A549 (cell line): ENCODE measurements at regions not wholly inside any gene's neighbourhood (a gene's known extent, or its start where the extent isn't known, plus 50 kb on each side); places are given as distances from the start of the nearest gene placed in this dataset.

ENCODE experiments used
- ATAC-seq, 2 experiments: fragments of 200-7000 bp in 1 of 2; fragments of >200 bp in 1 of 2; cut with Nextera tagmentation in 1 of 2; cut with Tn5 transposase in 1 of 2; 3 replicates each; pipeline versions ENCODE4 v1.8.0 to v1.9.1; 2018 to 2020; ENCODE audit warnings: mild to moderate bottlenecking in 1 of 2, moderate library complexity in 1 of 2
- CTCF ChIA-PET: fragments of 300-600 bp; sonication (Branson Sonifier 250); formaldehyde crosslinking; extraction: SDS; loops from one replicate; lab custom pipeline; 2021; ENCODE audit warnings: antibody characterized with exemption, inconsistent platforms; lab: Yijun Ruan, JAX
- POLR2A ChIA-PET: fragments of 350-600 bp; formaldehyde crosslinking; extraction: SDS; loops from one replicate; lab custom pipeline; 2021; ENCODE audit warnings: antibody characterized with exemption, inconsistent platforms; lab: Yijun Ruan, JAX
- DNase-seq, 2 experiments: peaks; one replicate each; pipeline versions ENCODE4 v3.0.0 to v3.0.0-alpha.2; 2011 to 2016; ENCODE audit warnings: low read depth in 1 of 2, low spot score in 1 of 2
- FAIRE-seq: peaks from 2 replicates; lab custom pipeline; 2011; peaks lifted over from hg19 to GRCh38; lab: Jason Lieb, UNC
- H3K27ac ChIP-seq, 2 experiments: fragments of >200 bp; sonication (Bioruptor Twin); formaldehyde crosslinking; 3 replicates each; pipeline ENCODE4 v1.5.1; 2016 to 2017
- H3K4me1 ChIP-seq: fragments of >200 bp; sonication (Bioruptor Twin); formaldehyde crosslinking; 3 replicates; pipeline ENCODE4 v1.6.1; 2016
- H3K4me2 ChIP-seq: fragments of >200 bp; sonication (Bioruptor Twin); formaldehyde crosslinking; 3 replicates; pipeline ENCODE4 v1.6.1; 2016
- H3K4me3 ChIP-seq: fragments of >200 bp; sonication (Bioruptor Twin); formaldehyde crosslinking; 3 replicates; pipeline ENCODE4 v1.5.1; 2016
- H3K9me3 ChIP-seq: fragments of >200 bp; sonication (Bioruptor Twin); formaldehyde crosslinking; 3 replicates; pipeline ENCODE4 v1.6.1; 2016
- CBX2 ChIP-seq: fragments of 200-600 bp; sonication (generic); IDR thresholded peaks from 2 replicates; pipeline ENCODE4 v1.6.1; 2016; ENCODE audit warnings: low read depth, mild to moderate bottlenecking, borderline replicate concordance
- EHMT2 ChIP-seq: fragments of 200-600 bp; sonication (generic); IDR thresholded peaks from 2 replicates; pipeline ENCODE4 v1.6.1; 2016; ENCODE audit warnings: antibody characterized with exemption, low read depth, mild to moderate bottlenecking, moderate library complexity
- ESRRA ChIP-seq: fragments of 150-350 bp; IDR thresholded peaks from 2 replicates; pipeline ENCODE4 v1.6.1; 2014; ENCODE audit warnings: mild to moderate bottlenecking, low read length, borderline replicate concordance
- FOSB ChIP-seq: fragments of 250-450 bp; sonication (Bioruptor Pico); IDR thresholded peaks from 2 replicates; pipeline ENCODE4 v1.5.0; 2020; ENCODE audit warnings: mild to moderate bottlenecking, moderate library complexity
- FOSL2 ChIP-seq, 2 experiments: fragments of 450-650 bp in 1 of 2; fragments of >200 bp in 1 of 2; sonication (Bioruptor Twin) in 1 of 2; formaldehyde crosslinking; IDR thresholded peaks; 2 replicates each; pipeline versions ENCODE4 v1.5.0 to v1.6.1; 2016 to 2020; ENCODE audit warnings: mild to moderate bottlenecking in 1 of 2, moderate library complexity in 1 of 2
- HOXB13 ChIP-seq: fragments of 250-450 bp; sonication (Bioruptor Pico); IDR thresholded peaks from 2 replicates; pipeline ENCODE4 v1.5.0; 2020; ENCODE audit warnings: low read depth, mild to moderate bottlenecking, moderate library complexity
- JUN ChIP-seq, 2 experiments: fragments of >200 bp; sonication (Bioruptor Twin); formaldehyde crosslinking; IDR thresholded peaks; 2 replicates in 1 of 2; 3 replicates in 1 of 2; pipeline ENCODE4 v1.6.1; 2016 to 2017
- JUNB ChIP-seq: fragments of >200 bp; sonication (Bioruptor Twin); formaldehyde crosslinking; IDR thresholded peaks from 2 replicates; pipeline ENCODE4 v1.6.1; 2016
- MAFK ChIP-seq: fragments of 450-650 bp; IDR thresholded peaks from 2 replicates; pipeline ENCODE4 v1.6.1; 2014; ENCODE audit not compliant: partially characterized antibody
- NFE2L2 ChIP-seq: fragments of 150-350 bp; conservative IDR thresholded peaks from 2 replicates; pipeline ENCODE4 v1.6.1; 2014; ENCODE audit warnings: low read length
- PHF8 ChIP-seq: fragments of 200-600 bp; sonication (generic); IDR thresholded peaks from 2 replicates; pipeline ENCODE4 v1.6.1; 2016; ENCODE audit warnings: low read depth, mild to moderate bottlenecking, antibody characterized with exemption, moderate library complexity, borderline replicate concordance
- POLR2AphosphoS2 ChIP-seq: conservative IDR thresholded peaks from 2 replicates; pipeline ENCODE4 v1.6.1; 2012; ENCODE audit warnings: low read length, improper control_type of control experiment, inconsistent platforms
- RCOR1 ChIP-seq: fragments of 150-350 bp; IDR thresholded peaks from 2 replicates; pipeline ENCODE4 v1.6.1; 2014; ENCODE audit warnings: antibody characterized with exemption, low read length, low read depth
- RFX5 ChIP-seq: fragments of 450-650 bp; IDR thresholded peaks from 2 replicates; pipeline ENCODE4 v1.7.1; 2014; ENCODE audit warnings: antibody characterized with exemption, mild to moderate bottlenecking, moderate library complexity
- SMC3 ChIP-seq: fragments of >200 bp; sonication (Bioruptor Twin); formaldehyde crosslinking; IDR thresholded peaks from 3 replicates; pipeline ENCODE4 v1.6.1; 2018; ENCODE audit warnings: inconsistent platforms
- SREBF2 ChIP-seq: fragments of 450-650 bp; IDR thresholded peaks from 2 replicates; pipeline ENCODE4 v1.6.1; 2014; ENCODE audit warnings: mild to moderate bottlenecking, moderate library complexity
- TFCP2L1 ChIP-seq: fragments of 250-450 bp; sonication (Bioruptor Pico); IDR thresholded peaks from 2 replicates; pipeline ENCODE4 v1.5.0; 2021; ENCODE audit warnings: mild to moderate bottlenecking
- TP53 ChIP-seq: fragments of 250-450 bp; sonication (Bioruptor Pico); IDR thresholded peaks from 2 replicates; pipeline ENCODE4 v1.5.0; 2021; ENCODE audit warnings: mild to moderate bottlenecking, moderate library complexity
- ZC3H11A ChIP-seq: fragments of 450-650 bp; IDR thresholded peaks from 2 replicates; pipeline ENCODE4 v1.6.1; 2014; ENCODE audit warnings: antibody characterized with exemption, mild to moderate bottlenecking
- ZFP36 ChIP-seq: fragments of 450-650 bp; IDR thresholded peaks from 2 replicates; pipeline ENCODE4 v1.6.1; 2014; ENCODE audit warnings: borderline replicate concordance; ENCODE audit not compliant: partially characterized antibody
- WGBS: methylation state at CpG from one replicate; pipeline ENCODE4 v1.1.6; 2017; ENCODE audit errors: missing lambda C conversion rate; 5-methylcytosine and 5-hydroxymethylcytosine counted together
- TF ChIP-seq, protein P1 (sequence below): fragments of 250-450 bp; sonication (Bioruptor Pico); IDR thresholded peaks from 2 replicates; pipeline ENCODE4 v1.5.0; 2020; ENCODE audit warnings: low read depth, mild to moderate bottlenecking, moderate library complexity
- TF ChIP-seq, protein P2 (sequence below): fragments of 250-450 bp; sonication (Bioruptor Pico); IDR thresholded peaks from 2 replicates; pipeline ENCODE4 v1.5.0; 2021; ENCODE audit warnings: mild to moderate bottlenecking, moderate library complexity, borderline replicate concordance
- TF ChIP-seq, protein P3 (sequence below): IDR thresholded peaks from 2 replicates; pipeline ENCODE4 v1.6.1; 2012; ENCODE audit warnings: low read depth, borderline replicate concordance
- TF ChIP-seq, protein P4 (sequence below): fragments of >200 bp; sonication (Bioruptor Twin); formaldehyde crosslinking; IDR thresholded peaks from 3 replicates; pipeline ENCODE4 v1.6.1; 2016
- TF ChIP-seq, protein P5 (sequence below): fragments of >200 bp; sonication (Bioruptor Twin); formaldehyde crosslinking; IDR thresholded peaks from 2 replicates; pipeline ENCODE4 v1.6.1; 2016

DNA sequence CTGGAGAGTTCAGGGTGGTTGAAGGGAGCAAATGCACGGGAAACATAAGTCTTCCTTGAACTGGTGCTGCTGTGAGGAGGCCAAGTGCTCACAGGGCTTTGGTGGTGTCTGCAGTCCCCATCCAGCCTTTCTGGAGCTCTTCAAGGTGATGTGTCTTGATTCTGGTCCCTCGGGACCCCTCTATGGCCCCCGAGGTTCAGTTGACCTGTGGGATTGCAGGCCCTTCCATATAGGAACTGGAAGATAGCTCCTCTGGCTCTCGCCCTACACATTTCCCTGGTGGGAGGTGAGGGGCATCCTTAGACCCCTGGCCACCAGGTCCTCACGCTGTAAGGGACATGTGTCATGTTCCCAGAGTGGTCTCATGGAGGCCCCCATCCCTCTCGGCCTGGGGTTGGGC lies 191.8 kb downstream of the GADD45G start:
- no peak overlapping the region for H3K4me2 ChIP-seq
- TF ChIP-seq TP53 (CRISPR knock-in tag) (no peak), FOSB (no peak), SMC3 (no peak), SREBF2 (no peak), CBX2 (no peak), ZC3H11A (no peak), TFCP2L1 (CRISPR knock-in tag) (no peak), PHF8 (no peak), RFX5 (no peak), ZFP36 (no peak)
- TF ChIP-seq, protein P1, sequence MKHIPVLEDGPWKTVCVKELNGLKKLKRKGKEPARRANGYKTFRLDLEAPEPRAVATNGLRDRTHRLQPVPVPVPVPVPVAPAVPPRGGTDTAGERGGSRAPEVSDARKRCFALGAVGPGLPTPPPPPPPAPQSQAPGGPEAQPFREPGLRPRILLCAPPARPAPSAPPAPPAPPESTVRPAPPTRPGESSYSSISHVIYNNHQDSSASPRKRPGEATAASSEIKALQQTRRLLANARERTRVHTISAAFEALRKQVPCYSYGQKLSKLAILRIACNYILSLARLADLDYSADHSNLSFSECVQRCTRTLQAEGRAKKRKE (CRISPR knock-in tag), result no peak
- TF ChIP-seq, protein P2, sequence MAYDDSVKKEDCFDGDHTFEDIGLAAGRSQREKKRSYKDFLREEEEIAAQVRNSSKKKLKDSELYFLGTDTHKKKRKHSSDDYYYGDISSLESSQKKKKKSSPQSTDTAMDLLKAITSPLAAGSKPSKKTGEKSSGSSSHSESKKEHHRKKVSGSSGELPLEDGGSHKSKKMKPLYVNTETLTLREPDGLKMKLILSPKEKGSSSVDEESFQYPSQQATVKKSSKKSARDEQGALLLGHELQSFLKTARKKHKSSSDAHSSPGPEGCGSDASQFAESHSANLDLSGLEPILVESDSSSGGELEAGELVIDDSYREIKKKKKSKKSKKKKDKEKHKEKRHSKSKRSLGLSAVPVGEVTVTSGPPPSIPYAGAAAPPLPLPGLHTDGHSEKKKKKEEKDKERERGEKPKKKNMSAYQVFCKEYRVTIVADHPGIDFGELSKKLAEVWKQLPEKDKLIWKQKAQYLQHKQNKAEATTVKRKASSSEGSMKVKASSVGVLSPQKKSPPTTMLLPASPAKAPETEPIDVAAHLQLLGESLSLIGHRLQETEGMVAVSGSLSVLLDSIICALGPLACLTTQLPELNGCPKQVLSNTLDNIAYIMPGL (CRISPR knock-in tag), result no peak
- TF ChIP-seq, protein P3, sequence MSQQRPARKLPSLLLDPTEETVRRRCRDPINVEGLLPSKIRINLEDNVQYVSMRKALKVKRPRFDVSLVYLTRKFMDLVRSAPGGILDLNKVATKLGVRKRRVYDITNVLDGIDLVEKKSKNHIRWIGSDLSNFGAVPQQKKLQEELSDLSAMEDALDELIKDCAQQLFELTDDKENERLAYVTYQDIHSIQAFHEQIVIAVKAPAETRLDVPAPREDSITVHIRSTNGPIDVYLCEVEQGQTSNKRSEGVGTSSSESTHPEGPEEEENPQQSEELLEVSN, result no peak
- TF ChIP-seq, protein P4, sequence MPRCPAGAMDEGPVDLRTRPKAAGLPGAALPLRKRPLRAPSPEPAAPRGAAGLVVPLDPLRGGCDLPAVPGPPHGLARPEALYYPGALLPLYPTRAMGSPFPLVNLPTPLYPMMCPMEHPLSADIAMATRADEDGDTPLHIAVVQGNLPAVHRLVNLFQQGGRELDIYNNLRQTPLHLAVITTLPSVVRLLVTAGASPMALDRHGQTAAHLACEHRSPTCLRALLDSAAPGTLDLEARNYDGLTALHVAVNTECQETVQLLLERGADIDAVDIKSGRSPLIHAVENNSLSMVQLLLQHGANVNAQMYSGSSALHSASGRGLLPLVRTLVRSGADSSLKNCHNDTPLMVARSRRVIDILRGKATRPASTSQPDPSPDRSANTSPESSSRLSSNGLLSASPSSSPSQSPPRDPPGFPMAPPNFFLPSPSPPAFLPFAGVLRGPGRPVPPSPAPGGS, result no peak
- no peaks in the 10 kb centered on the region for H3K4me1 ChIP-seq
- ChIA-PET POLR2A (no interaction called here), CTCF (no interaction called here)
- no peak for ATAC-seq
- H3K4me3 ChIP-seq, result no peak overlapping the region
- no peak overlapping the region for H3K27ac ChIP-seq
- 25% methylated on average over 3 of the region's 6 CpGs for WGBS
- DNase-seq, result no peak
- H3K9me3 ChIP-seq, result no peaks in the 10 kb centered on the region
- FAIRE-seq, result no peak

DNA sequence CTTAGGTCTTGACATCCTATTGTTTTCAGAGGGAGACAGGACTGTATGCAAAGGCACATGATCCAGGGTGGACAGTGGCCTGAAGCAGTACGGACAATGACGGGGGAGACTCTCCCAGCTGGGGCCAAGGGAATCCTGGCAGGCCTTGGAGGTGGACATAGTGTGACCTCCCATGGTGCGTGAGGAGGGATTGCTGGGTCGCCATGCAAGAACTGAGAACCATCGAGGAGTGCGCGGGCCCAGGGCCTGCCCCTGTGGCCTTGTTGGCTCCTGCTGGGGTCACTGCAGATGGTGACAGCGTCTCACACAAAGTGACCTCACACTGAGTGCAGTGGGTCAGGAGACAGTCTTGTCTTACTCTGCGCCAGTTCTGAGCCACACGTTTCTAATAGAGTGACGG lies 192.4 kb downstream of the GADD45G start:
- DNase-seq (no peak), FAIRE-seq (no peak), ATAC-seq (no peak)
- no peaks in the 10 kb centered on the region for H3K9me3 ChIP-seq
- no peak overlapping the region for H3K4me3 ChIP-seq
- CTCF ChIA-PET, result no interaction called here
- H3K27ac ChIP-seq, result no peak overlapping the region
- POLR2A ChIA-PET, result no interaction called here
- 87% methylated on average over 11 of the region's 11 CpGs for WGBS
- H3K4me1 ChIP-seq, result no peaks in the 10 kb centered on the region
- H3K4me2 ChIP-seq, result no peak overlapping the region
- no peak for TF ChIP-seq POLR2AphosphoS2
- TF ChIP-seq, protein P4, result no peak
- TF ChIP-seq ESRRA, result no peak
- no peak for TF ChIP-seq TP53 (CRISPR knock-in tag)

DNA sequence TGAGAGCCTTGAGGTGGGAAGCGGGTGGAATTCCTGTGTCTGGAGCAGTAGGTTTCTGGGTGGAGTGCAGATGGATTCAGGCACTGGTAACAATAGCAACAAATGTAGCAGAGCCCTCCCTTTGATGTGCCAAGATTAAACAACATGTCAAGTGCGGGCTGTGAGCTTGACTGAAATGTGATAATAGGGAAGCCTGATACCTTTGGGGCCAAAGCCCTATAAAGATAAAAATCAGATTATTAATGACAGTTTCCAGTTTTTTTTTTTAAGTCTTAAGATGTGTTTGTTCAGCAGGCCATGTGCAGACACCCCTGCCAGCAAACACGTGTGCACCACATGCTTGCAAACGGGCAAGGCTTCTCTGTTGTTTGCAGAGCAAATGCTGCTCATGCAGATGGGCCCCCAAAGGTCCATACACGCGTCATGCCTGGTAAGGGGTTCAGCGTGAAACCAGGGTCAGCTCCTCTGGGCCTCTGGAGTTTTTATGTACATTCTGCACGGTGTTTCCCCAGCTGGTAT lies 193.2 kb downstream of the GADD45G start:
- FAIRE-seq (no peak), ATAC-seq (no peak), DNase-seq (no peak)
- no peaks in the 10 kb centered on the region for H3K9me3 ChIP-seq
- TF ChIP-seq NFE2L2, result no peak
- no peak for TF ChIP-seq HOXB13 (CRISPR knock-in tag)
- TF ChIP-seq JUNB, result no peak
- TF ChIP-seq RCOR1, result no peak
- TF ChIP-seq MAFK, result no peak
- TF ChIP-seq, protein P4, result no peak
- TF ChIP-seq JUN (IDR thresholded peaks at IDR 0.05), result no peak
- no peak for TF ChIP-seq FOSB
- TF ChIP-seq, protein P3, result no peak
- TF ChIP-seq, protein P5, sequence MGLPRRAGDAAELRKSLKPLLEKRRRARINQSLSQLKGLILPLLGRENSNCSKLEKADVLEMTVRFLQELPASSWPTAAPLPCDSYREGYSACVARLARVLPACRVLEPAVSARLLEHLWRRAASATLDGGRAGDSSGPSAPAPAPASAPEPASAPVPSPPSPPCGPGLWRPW, result no peak
- TF ChIP-seq FOSL2 (IDR thresholded peaks at IDR 0.05), result no peak
- TF ChIP-seq FOSL2 (CRISPR knock-in tag; IDR thresholded peaks at IDR 0.05), result no peak
- no peak for TF ChIP-seq EHMT2
- H3K27ac ChIP-seq, result no peak overlapping the region
- ChIA-PET POLR2A (no interaction called here), CTCF (no interaction called here)
- 59% methylated on average over 8 of the region's 8 CpGs for WGBS
- H3K4me2 ChIP-seq, result no peak overlapping the region
- H3K4me3 ChIP-seq, result no peak overlapping the region
- no peaks in the 10 kb centered on the region for H3K4me1 ChIP-seq
